ENCODE measurements at regions not wholly inside any gene's neighbourhood (a gene's known extent, or its start where the extent isn't known, plus 50 kb on each side); places are given as distances from the start of the nearest gene placed in this dataset.

GRCh38 chr6:138580040-138580439, 80.7 kb upstream of the NHSL1 start:
- RAD21 ChIA-PET (ENCODE audit: unreplicated experiment): interaction anchor here (1.2 kb wide), 1 partner anchor 186 kb away, joined by 3 read pairs; no protein-coding TSS in a partner anchor
- Histone ChIP-seq H3K79me2 (ENCODE audit: control insufficient read depth, insufficient read depth, low read length) (no peaks in the 10 kb centered on the region), H3K27ac (ENCODE audit: control insufficient read depth, insufficient read depth) (no peak overlapping the region), H4K20me1 (ENCODE audit: control insufficient read depth, insufficient read depth) (no peaks in the 10 kb centered on the region), H2AFZ (ENCODE audit: control insufficient read depth, low read depth, low read length) (no peak overlapping the region), H3K4me2 (ENCODE audit: control insufficient read depth, insufficient read depth) (no peak overlapping the region), H3K4me3 (no peak overlapping the region), H3K9ac (ENCODE audit: control insufficient read depth, insufficient read depth, low read length) (no peak overlapping the region), H3K9me3 (replicated peaks; ENCODE audit: control insufficient read depth, insufficient read depth, low read length) (no peaks in the 10 kb centered on the region), H3K36me3 (ENCODE audit: control insufficient read depth in 2 of 2, insufficient read depth in 2 of 2, low read length in 1 of 2) (no peaks in the 10 kb centered on the region), H3K27me3 (replicated peaks in 1 of 2; ENCODE audit: control insufficient read depth in 2 of 2, insufficient read depth in 2 of 2, low read length in 1 of 2) (no peaks in the 10 kb centered on the region), H3K4me1 (ENCODE audit: control insufficient read depth, insufficient read depth, low read length) (no peaks in the 10 kb centered on the region; the same call in 1 of the 2 replicates)
- DNase-seq (ENCODE audit: low read depth, low spot score) (no peak), FAIRE-seq (no peak), ATAC-seq (no peak)
- intact Hi-C loops (cut with micrococcal nuclease; ENCODE audit: unreplicated experiment) (no loop called here), in situ Hi-C loops (cut with MboI) (no loop called here)
- CTCF ChIA-PET: no interaction called here
- WGBS (ENCODE audit: insufficient coverage, insufficient replicate concordance, low lambda C conversion rate, missing lambda C conversion rate): 63% methylated on average over 4 of the region's 4 CpGs
- BruUV-seq (replicated peaks): no TSS peak
- POLR2A ChIA-PET: no interaction called here
- no peak for TF ChIP-seq BRCA1 (IDR thresholded peaks at IDR 0.05; ENCODE audit: low read depth, low read length)
- no peak for TF ChIP-seq TCF12 (IDR thresholded peaks at IDR 0.05; ENCODE audit: low read depth, low read length)
- TF ChIP-seq RB1 (IDR thresholded peaks at IDR 0.05; ENCODE audit: borderline replicate concordance): no peak
- TF ChIP-seq MAX (IDR thresholded peaks at IDR 0.05; ENCODE audit: low read depth, low read length): no peak
- TF ChIP-seq FOXM1 (IDR thresholded peaks at IDR 0.05; ENCODE audit: low read depth, low read length): no peak
- SMC1A ChIA-PET (ENCODE audit: uncharacterized antibody, unreplicated experiment): interaction anchor here (1.6 to 1.8 kb wide), 2 partner anchors 12 to 85 kb away, joined by 4 read pairs; no protein-coding TSS in a partner anchor

GRCh38 chr6:138580801-138581200, 81.5 kb upstream of the NHSL1 start:
- DNase-seq (ENCODE audit: low read depth, low spot score) (no peak), FAIRE-seq (no peak), ATAC-seq (no peak)
- RAD21 ChIA-PET (ENCODE audit: unreplicated experiment): interaction anchor here (1.2 kb wide), 1 partner anchor 185 kb away, joined by 3 read pairs; no protein-coding TSS in a partner anchor
- TF ChIP-seq BMI1 (IDR thresholded peaks at IDR 0.05; ENCODE audit: borderline replicate concordance) (no peak), GATAD2B (conservative IDR thresholded peaks at IDR 0.05; ENCODE audit: low read depth) (no peak)
- H3K36me3 ChIP-seq (ENCODE audit: control insufficient read depth in 2 of 2, insufficient read depth in 2 of 2, low read length in 1 of 2): no peaks in the 10 kb centered on the region
- no peaks in the 10 kb centered on the region for H3K27me3 ChIP-seq (replicated peaks in 1 of 2; ENCODE audit: control insufficient read depth in 2 of 2, insufficient read depth in 2 of 2, low read length in 1 of 2)
- H3K4me3 ChIP-seq: no peak overlapping the region
- no peak overlapping the region for H3K27ac ChIP-seq (ENCODE audit: control insufficient read depth, insufficient read depth)
- H3K9ac ChIP-seq (ENCODE audit: control insufficient read depth, insufficient read depth, low read length): no peak overlapping the region
- SMC1A ChIA-PET (ENCODE audit: uncharacterized antibody, unreplicated experiment): interaction anchor here (1.6 kb wide), 1 partner anchor 12 kb away, joined by 4 read pairs; no protein-coding TSS in a partner anchor
- no peaks in the 10 kb centered on the region for H4K20me1 ChIP-seq (ENCODE audit: control insufficient read depth, insufficient read depth)
- H3K4me2 ChIP-seq (ENCODE audit: control insufficient read depth, insufficient read depth): no peak overlapping the region
- H3K4me1 ChIP-seq (ENCODE audit: control insufficient read depth, insufficient read depth, low read length): no peaks in the 10 kb centered on the region; the same call in 1 of the 2 replicates
- no TSS peak for BruUV-seq (replicated peaks)
- POLR2A ChIA-PET: no interaction called here
- CTCF ChIA-PET: interaction anchor here (0.9 to 1.0 kb wide), 2 partner anchors 28 to 185 kb away, joined by 3 read pairs; no protein-coding TSS in a partner anchor
- intact Hi-C loops (cut with micrococcal nuclease; ENCODE audit: unreplicated experiment) (no loop called here), in situ Hi-C loops (cut with MboI) (no loop called here)
- H3K9me3 ChIP-seq (replicated peaks; ENCODE audit: control insufficient read depth, insufficient read depth, low read length): no peaks in the 10 kb centered on the region
- 70% methylated on average over 6 of the region's 6 CpGs for WGBS (ENCODE audit: insufficient coverage, insufficient replicate concordance, low lambda C conversion rate, missing lambda C conversion rate)
- H3K79me2 ChIP-seq (ENCODE audit: control insufficient read depth, insufficient read depth, low read length): no peaks in the 10 kb centered on the region
- no peak overlapping the region for H2AFZ ChIP-seq (ENCODE audit: control insufficient read depth, low read depth, low read length)

Data from GM12878 (cell line).